ENCODE measurements at regions not wholly inside any gene's neighbourhood (a gene's known extent, or its start where the extent isn't known, plus 50 kb on each side); places are given as distances from the start of the nearest gene placed in this dataset.
"Not testable (repeated sequence)": the region's sequence is repeated elsewhere in the genome, so short reads cannot be mapped to it uniquely, and the experiment has no call there.

DNA sequence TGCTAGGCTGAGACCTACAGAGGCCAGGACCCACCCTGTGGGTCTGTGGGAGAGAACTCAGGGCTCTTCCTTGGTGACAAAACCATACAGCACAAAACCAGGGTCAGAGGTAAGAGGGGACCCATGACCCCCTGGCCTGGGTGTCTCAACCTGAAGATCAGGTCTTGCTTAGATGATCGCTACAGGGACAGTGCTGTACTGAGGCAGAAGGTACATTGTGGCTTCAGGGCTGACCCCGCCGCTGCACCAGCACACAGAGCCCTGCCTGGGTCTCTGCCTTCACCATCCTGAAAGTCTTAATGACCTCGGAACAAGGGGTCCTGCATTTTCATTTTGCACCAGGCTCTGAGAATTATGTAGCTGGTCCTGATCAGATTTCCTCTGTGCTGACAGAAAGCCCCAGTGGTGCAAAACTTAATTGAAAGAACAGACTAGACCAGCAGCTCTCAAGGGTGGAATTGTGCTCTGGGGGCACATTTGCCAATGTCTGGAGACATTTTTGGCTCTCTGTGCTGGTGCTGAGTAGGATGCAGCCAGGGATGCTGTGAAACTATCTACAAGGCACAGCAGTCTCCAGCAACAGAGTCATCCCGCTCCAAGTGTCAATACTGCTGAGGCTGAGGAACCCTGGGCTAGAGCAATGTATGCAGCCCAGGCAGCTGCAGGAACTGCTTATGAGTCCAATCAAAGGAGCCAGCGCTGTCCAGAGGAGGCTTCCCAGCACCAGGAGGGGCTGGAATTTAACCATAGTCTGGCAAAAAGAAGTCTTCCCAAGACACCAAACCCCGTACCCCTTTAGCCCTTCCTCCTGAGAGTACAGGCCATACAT is 254.9 kb downstream of the ERMARD start:
- Histone ChIP-seq H3K27me3 (ENCODE audit: control insufficient read depth, insufficient read depth, low read length) (no peaks in the 10 kb centered on the region), H3K4me3 (ENCODE audit: low read depth, low read length) (no peak overlapping the region), H3K36me3 (ENCODE audit: control insufficient read depth, insufficient read depth, low read length) (no peaks in the 10 kb centered on the region)
- FAIRE-seq (no peak), DNase-seq (ENCODE audit: low read depth) (no peak)
- TF ChIP-seq, protein P1, sequence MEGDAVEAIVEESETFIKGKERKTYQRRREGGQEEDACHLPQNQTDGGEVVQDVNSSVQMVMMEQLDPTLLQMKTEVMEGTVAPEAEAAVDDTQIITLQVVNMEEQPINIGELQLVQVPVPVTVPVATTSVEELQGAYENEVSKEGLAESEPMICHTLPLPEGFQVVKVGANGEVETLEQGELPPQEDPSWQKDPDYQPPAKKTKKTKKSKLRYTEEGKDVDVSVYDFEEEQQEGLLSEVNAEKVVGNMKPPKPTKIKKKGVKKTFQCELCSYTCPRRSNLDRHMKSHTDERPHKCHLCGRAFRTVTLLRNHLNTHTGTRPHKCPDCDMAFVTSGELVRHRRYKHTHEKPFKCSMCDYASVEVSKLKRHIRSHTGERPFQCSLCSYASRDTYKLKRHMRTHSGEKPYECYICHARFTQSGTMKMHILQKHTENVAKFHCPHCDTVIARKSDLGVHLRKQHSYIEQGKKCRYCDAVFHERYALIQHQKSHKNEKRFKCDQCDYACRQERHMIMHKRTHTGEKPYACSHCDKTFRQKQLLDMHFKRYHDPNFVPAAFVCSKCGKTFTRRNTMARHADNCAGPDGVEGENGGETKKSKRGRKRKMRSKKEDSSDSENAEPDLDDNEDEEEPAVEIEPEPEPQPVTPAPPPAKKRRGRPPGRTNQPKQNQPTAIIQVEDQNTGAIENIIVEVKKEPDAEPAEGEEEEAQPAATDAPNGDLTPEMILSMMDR (IDR thresholded peaks at IDR 0.05; ENCODE audit: insufficient read depth, low read length, severe bottlenecking), result no peak

DNA sequence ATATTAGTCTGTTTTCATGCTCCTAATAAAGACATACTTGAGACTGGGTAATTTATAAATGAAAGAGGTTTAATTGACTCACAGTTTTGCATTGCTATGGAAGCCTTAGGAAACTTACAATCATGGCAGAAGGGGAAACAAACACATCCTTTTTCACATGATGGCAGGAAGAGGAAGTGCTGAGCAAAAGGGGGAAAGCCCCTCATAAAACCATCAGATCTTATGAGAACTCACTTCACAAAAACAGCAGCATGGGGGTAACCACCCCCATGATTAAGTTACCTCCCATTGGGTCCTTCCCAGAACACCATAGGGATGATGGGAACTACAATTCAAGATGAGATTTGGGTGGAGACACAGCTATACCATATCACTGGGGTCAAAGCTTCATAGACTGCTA is 254.2 kb downstream of the ERMARD start:
- Histone ChIP-seq H3K36me3 (ENCODE audit: control insufficient read depth, insufficient read depth, low read length) (no peaks in the 10 kb centered on the region), H3K4me3 (ENCODE audit: low read depth, low read length) (no peak overlapping the region), H3K27me3 (ENCODE audit: control insufficient read depth, insufficient read depth, low read length) (no peaks in the 10 kb centered on the region)
- TF ChIP-seq, protein P1 (IDR thresholded peaks at IDR 0.05; ENCODE audit: insufficient read depth, low read length, severe bottlenecking), result no peak
- DNase-seq (ENCODE audit: low read depth), result no peak
- FAIRE-seq, result no peak

DNA sequence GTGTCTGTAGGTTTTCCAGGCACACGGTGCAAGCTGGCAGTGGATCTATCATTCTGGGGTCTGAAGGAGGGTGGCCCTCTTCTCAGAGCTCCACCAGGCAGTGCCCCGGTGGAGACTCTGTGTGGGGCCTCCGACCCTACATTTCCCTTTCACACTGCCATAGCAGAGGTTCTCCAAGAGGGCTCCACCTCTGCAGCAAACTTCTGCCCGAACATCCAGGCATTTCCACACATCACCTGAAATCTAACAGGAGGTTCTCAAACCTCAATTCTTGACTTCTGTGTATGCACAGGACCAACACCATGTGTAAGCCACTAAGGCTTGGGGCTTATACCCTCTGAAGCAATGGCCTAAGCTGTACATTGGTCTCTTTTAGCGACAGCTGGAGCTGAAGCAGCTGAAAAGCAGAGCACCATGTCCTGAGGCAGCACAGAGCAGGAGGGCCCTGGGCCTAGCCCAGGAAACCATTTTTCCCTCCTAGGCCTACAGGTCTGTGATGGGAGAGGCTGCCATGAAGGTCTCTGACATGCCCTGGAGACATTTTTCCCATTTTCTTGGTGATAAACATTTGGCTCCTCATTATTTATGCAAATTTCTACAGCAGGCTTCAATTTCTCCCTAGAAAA is 253.3 kb downstream of the ERMARD start:
- H3K27me3 ChIP-seq (ENCODE audit: control insufficient read depth, insufficient read depth, low read length), result no peaks in the 10 kb centered on the region
- H3K4me3 ChIP-seq (ENCODE audit: low read depth, low read length), result no peak overlapping the region
- no peaks in the 10 kb centered on the region for H3K36me3 ChIP-seq (ENCODE audit: control insufficient read depth, insufficient read depth, low read length)
- no peak for DNase-seq (ENCODE audit: low read depth)
- TF ChIP-seq, protein P1 (IDR thresholded peaks at IDR 0.05; ENCODE audit: insufficient read depth, low read length, severe bottlenecking), result no peak
- FAIRE-seq, result no peak

DNA sequence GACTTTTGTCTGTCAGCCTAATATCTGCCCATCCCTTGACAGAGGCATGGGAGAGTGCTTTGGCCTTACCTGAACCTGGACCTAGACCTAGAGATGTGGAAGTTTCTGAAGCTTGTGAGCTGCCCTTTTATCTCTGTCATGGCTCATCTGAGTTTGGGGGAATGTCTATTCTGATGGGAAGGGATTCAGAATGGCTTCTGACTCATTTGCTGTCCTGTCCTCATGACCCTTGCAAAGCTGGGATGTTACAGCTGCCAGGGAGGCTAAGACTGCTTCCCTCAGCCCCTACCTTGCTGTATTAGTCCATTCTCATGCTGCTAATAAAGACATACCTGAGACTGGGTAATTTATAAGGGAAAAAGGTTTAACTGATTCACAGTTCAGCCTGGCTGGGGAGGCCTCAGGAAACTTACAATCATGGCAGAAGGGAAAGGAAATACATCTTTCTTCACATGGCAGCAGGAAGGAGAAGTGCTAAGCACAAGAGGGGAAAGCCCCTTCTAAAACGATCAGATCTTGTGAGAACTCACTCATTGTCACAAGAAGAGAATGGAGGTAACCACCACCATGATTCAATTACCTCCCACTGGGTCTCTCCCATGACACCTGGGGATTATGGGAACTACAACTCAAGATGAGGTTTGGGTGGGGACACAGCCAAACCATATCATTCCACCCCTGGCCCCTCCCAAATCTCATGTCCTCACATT is 252.2 kb downstream of the ERMARD start:
- FAIRE-seq (no peak), DNase-seq (ENCODE audit: low read depth) (no peak)
- no peaks in the 10 kb centered on the region for H3K36me3 ChIP-seq (ENCODE audit: control insufficient read depth, insufficient read depth, low read length)
- no peaks in the 10 kb centered on the region for H3K27me3 ChIP-seq (ENCODE audit: control insufficient read depth, insufficient read depth, low read length)
- no peak overlapping the region for H3K4me3 ChIP-seq (ENCODE audit: low read depth, low read length)
- TF ChIP-seq, protein P1 (IDR thresholded peaks at IDR 0.05; ENCODE audit: insufficient read depth, low read length, severe bottlenecking), result no peak

DNA sequence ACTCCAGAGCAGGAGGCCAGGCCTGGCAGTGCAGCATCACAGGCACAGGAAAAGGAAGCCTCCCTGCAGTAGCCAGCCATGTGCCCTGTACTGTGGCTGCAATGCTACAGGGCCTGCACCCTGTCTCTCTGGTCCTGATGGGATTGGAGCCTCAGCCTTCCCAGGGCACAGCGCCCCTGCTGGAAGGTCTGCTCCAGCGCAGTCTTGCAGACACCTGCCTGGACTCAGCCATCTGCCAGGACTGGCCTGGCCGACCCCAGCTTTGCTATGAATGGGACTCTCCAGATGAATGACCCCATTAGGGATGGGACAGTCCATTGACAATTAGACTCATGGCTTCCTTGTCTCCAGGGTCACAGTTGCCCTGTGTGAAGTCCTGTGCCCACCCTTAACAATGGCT is 251.6 kb downstream of the ERMARD start:
- no peak for DNase-seq (ENCODE audit: low read depth)
- no peaks in the 10 kb centered on the region for H3K36me3 ChIP-seq (ENCODE audit: control insufficient read depth, insufficient read depth, low read length)
- no peak for FAIRE-seq
- TF ChIP-seq, protein P1 (IDR thresholded peaks at IDR 0.05; ENCODE audit: insufficient read depth, low read length, severe bottlenecking), result no peak
- no peaks in the 10 kb centered on the region for H3K27me3 ChIP-seq (ENCODE audit: control insufficient read depth, insufficient read depth, low read length)
- no peak overlapping the region for H3K4me3 ChIP-seq (ENCODE audit: low read depth, low read length)

DNA sequence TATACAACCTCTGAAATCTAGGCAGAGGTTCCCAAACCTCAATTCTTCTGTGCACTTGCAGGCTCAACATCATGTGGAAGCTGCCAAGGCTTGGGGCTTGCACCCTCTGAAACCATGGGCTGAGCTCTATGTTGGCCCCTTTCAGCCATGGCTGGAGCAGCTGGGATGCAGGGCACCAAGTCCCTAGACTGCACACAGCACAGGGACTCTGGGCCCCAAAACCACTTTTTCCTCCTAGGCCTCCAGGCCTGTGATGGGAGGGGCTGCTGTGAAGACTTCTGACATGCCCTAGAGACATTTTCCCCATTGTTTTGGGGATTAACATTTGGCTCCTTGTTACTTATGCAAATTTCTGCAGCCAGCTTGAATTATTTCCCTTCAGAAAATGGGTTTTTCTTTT is 250.4 kb downstream of the ERMARD start:
- not testable (repeated sequence) for DNase-seq (ENCODE audit: low read depth); H3K36me3 ChIP-seq (ENCODE audit: control insufficient read depth, insufficient read depth, low read length); H3K27me3 ChIP-seq (ENCODE audit: control insufficient read depth, insufficient read depth, low read length); H3K4me3 ChIP-seq (ENCODE audit: low read depth, low read length); FAIRE-seq
